ENCODE measurements at regions not wholly inside any gene's neighbourhood (a gene's known extent, or its start where the extent isn't known, plus 50 kb on each side); places are given as distances from the start of the nearest gene placed in this dataset.

GRCh38 chr14:101383737-101384338 is 177.5 kb upstream of the DIO3 start:
- DNase-seq, result no peak

GRCh38 chr14:101394374-101394773 is 166.9 kb upstream of the DIO3 start:
- DNase-seq, result no peak

DNA sequence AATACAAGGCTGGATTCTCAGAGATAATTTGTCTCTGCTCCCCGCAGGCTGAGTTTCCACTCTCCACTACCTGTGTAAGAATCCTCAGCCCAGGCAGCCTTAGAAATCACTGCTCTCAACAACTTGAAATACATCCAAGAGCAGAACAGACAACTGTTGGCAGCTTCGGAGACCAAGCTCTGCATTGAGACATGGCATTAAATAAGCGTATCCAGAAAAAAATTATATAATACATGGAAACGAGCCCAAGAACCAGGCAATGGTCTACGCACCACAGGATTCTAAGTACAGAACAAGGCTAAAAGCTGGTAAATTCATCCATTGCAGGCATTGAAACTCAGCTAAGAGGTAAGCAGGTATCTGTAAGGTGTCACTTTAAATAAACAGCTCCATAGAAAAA is 165.5 kb upstream of the DIO3 start:
- no peak for DNase-seq

DNA sequence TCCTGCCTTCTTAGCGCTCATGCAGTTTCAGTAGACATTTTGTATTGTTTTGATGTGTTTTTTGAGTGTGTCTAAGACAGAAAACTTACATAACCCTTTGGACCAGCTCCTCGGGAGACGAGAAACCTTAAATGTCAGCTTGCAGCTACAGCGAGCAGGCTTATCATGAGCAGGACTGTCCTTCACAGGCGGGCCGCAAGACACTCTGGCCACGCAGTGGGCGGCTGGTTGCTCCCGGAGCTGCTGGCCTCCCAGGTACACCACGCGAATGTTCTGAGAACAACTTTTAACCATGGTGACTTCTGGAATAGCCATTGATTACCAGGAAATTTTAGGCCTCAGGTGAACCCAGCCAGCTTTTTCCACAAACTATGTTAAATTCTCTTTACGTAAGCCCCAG is 164.1 kb upstream of the DIO3 start:
- no peak for DNase-seq

GRCh38 chr14:101398011-101398410 is 163.3 kb upstream of the DIO3 start:
- no peak for DNase-seq

DNA sequence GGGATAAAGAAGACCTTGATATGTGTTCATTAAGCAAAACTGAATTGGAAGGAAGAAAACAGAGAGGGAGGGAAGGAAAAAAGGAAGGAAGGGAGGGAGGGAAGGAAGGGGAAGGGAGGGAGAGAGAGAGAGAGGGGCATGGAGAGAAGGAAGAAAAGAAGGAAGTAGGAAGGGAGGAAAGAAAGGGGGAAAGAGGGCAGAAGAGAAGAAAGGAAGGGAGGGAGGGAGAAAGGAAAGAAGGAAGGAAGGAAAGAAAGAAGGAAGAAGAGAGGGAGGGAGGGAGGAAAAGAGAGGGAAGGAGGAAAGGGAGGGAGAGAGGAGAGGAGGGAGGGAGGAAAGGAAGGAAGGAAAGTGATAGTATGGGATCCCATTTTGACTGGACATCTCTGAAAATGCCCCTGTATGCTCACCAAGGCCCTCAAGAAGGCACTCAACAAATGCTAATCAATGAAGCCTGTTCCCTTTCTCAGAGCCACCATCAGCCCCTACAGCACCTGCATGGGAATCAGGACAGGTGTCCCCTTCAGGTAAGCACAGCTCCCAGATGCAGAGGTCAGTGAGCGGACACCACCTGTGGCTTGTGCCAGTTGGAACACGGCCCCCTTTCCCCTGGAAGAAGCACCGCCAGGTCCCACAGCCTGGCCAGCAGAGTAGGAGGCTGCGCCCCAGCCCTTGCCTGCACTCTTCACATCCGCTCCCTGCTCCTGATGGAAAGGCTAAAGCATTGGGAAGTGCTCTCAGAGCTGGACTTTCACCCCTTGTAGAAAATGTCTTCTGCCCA is 161.4 kb upstream of the DIO3 start:
- DNase-seq, result no peak

GRCh38 chr14:101400830-101401229 is 160.5 kb upstream of the DIO3 start:
- DNase-seq, result no peak

DNA sequence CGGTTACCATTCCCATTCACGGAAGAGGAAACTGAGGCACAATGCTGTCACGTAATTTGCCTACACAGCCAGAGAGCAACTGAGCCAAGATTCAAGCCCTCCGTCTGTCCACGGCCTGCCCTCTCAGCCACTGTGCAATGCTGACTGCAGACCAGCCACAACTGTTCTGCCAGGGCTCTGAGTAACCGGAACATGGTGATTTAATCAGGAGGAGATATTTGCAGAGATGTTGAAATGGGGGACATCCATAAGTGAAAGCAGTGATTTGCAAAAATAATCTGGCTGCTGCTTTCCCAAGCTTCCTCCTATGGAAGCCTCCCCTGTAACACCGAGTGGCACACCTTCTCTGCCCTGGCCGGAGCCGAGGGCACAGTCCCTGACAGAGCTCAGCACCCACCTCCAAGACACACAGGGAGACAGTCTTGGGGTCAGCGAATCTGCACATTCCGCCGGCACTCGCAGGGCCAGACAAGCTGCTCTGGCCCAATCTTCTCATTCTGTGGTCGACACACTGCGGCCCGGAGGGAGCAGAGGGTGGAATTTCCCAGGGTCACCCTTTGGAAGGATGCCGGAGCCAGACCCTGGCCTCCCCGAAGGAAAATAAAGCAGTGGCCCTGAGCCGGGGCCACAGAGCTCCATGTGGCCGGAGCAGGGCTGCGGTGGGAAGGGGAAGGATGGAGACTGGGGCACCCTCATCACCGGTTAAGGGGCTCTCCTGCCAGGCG is 158.2 kb upstream of the DIO3 start:
- no peak for DNase-seq

DNA sequence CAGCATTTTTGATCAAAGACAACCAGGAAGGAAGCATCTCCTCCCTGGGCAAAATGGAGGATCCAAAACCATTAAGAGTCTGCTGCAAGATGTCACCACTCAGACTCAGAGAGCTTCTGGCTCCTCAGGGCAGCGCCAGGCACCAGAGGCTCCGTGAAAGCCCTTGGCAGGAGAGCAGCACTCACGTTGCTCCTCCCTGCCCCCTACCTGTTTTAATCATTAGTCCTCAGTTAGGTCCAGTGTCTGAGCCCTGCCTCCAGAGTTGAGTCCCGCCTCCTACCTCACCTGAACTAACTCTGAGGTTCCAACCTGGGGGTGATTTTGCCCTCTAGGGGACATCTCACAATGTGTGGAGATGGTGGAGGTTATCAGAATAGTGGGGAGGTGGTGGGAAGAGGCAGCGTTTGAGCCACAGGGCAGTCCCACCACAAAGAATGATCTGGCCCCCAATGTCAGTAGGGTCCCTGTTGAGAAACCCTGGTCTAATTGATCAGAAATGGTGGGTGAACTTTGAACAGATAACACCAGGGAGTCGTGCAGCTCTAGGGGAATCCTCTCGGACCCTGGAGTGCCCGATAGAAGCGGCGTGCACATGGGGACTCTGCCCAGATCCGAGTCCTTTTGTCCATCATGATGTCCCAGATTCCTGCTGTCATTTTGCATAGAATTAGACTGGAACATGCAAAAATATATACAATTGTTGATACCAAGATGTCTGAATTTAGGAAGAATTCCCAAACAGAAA is 156.7 kb upstream of the DIO3 start:
- DNase-seq, result no peak

GRCh38 chr14:101405171-101405883 is 156.0 kb upstream of the DIO3 start:
- no peak for DNase-seq

DNA sequence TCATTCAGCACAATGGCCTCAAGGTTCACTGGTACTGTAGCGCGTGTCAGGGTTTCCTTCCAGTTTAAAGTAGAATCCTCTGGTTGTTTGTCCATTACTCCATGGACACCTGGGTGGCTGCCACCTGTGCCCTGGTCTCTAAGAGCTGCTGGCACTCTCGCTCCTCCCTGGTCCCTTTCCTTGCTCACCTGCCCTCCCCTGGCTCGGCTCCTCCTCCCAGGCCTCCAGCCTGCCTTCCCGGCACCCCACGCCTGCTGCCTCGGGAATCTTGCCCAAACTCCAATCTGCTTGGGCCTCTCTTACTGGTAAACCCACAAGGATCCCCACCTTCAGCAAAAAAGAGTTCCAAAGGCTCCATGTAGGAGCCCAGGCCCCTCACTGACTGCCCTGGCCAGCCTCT is 154.4 kb upstream of the DIO3 start:
- no peak for DNase-seq

GRCh38 chr14:101407328-101407727 is 154.0 kb upstream of the DIO3 start:
- no peak for DNase-seq

- DNase-seq, result no peak
Observed at GRCh38 chr14:101408077-101408831, 153.0 kb upstream of the DIO3 start.

GRCh38 chr14:101409006-101409543 is 152.2 kb upstream of the DIO3 start:
- no peak for DNase-seq

- no peak for DNase-seq
Observed at GRCh38 chr14:101410126-101410525, 151.2 kb upstream of the DIO3 start.

DNA sequence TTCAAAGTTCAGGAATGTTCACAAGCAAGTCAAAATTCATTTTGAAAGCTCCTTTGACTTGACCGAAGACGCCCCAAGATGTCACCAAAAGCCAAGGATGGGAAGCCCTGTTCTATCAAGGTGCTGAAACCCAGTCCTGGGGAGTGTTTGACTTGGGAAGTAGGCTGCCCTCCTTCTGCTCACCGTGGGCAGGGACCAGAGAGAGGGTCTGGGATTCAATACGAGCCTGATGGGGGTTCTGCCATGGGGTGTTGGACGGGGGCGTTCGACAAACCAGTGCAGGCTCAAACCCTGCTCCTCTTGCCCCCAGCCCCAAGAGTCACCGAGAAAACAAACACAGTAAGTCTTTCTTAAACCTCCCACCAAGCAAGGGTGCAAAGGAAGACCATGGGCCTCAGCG is 150.1 kb upstream of the DIO3 start:
- no peak for DNase-seq

DNA sequence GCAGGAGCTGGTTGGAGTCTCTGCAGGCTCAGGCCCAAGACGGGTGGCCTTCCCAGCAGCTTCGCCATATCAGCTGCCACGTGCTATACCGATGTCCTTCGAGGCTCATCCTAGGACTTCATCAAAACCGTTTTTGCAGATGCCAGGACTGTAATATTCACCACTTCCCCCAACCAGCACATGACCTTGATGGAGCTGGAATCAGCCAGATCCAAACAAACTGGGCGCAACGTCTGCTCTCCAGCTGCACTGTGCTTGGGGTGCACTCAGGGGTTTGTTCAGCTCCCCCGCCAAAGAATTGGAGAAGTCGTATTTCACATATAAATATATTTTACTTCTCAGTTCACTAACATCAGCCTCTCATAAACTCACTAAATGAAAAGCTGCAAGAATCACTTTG is 149.5 kb upstream of the DIO3 start:
- no peak for DNase-seq

- DNase-seq, result no peak
Observed at GRCh38 chr14:101412739-101413138, 148.6 kb upstream of the DIO3 start.

- DNase-seq, result no peak
Observed at GRCh38 chr14:101417434-101417833, 143.9 kb upstream of the DIO3 start.

DNA sequence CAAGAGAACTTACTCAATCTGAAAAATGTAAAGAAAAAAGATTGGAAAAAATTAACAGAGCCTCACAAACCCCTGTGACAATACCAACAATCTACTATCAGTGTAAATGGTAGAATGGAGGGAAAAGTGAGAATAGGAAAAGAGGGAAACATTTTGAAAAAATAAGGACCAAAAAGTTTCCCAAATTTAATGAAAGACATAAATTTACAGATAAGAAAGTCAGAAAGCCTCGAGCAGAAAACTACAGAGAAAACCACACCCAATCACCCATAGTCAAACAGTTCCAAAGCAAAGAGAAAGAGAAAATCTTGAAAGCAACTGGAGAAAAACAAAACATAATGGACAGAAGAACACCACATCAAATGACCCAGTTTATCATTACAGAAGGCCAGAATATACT is 142.7 kb upstream of the DIO3 start:
- DNase-seq, result no peak

DNA sequence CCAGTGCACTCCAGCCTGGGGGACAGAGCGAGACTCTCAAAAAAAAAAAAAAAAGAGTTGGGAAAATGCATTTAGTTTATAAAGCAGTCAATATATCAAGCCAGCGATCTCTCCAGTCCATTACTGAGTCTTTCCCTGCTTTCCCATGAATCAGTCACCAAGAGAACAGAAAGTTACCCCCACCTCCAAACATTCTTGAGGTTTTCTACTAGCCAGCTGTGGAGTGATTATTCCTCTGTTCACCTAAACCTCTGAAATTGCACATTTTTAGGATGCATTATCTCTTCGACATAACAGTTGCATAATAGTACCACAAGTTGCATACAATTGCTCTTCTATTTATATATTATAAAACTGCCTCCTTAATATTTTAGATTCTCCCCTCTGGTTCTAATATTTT is 134.8 kb upstream of the DIO3 start:
- no peak for DNase-seq

- DNase-seq, result no peak
Observed at GRCh38 chr14:101428409-101428808, 132.9 kb upstream of the DIO3 start.

All from SHP77 treated with DMSO at 0.1 percent for 48 hours (cell line).